ENCODE measurements at regions not wholly inside any gene's neighbourhood (a gene's known extent, or its start where the extent isn't known, plus 50 kb on each side); places are given as distances from the start of the nearest gene placed in this dataset.

DNA sequence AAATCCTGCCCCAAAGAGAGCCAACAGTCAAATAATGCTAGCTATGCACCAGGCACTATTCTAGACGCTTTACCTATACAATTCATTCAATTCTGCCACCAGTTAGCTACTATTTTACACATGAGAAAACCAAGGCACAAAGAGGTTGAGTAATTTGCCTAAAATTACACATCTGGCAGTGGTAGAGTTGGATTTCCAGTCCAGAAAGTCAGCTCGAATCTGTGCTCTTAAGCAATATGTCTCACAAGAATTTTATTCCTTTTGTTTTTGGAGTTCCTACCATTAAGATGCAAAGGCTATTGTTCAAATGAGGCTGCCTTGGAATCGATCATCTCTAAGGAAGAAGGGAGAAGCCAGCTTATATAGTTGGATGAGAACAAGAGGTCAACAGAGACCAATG, 256.9 kb upstream of the RASA1 start:
- no peaks in the 10 kb centered on the region for H3K36me3 ChIP-seq (ENCODE audit: insufficient read depth, insufficient read length, low read length)
- TF ChIP-seq SUZ12 (IDR thresholded peaks at IDR 0.05; ENCODE audit: extremely low read depth, insufficient read depth, insufficient read length) (no peak), ZNF274 (IDR thresholded peaks at IDR 0.05; ENCODE audit: low read depth, low read length) (no peak), YY1 (IDR thresholded peaks at IDR 0.05; ENCODE audit: insufficient read depth, insufficient read length) (no peak)
- H3K9ac ChIP-seq (ENCODE audit: insufficient read length, low read depth): no peak overlapping the region
- no peaks in the 10 kb centered on the region for H3K27me3 ChIP-seq (ENCODE audit: insufficient read depth, insufficient read length)
- no peak for DNase-seq (ENCODE audit: low read depth, low spot score)
- H3K9me3 ChIP-seq (ENCODE audit: insufficient read depth, low read length): no peaks in the 10 kb centered on the region
- no peaks in the 10 kb centered on the region for H3K4me1 ChIP-seq (ENCODE audit: insufficient read depth, insufficient read length)
- H3K4me3 ChIP-seq (ENCODE audit: insufficient read length, low read depth): no peak overlapping the region

DNA sequence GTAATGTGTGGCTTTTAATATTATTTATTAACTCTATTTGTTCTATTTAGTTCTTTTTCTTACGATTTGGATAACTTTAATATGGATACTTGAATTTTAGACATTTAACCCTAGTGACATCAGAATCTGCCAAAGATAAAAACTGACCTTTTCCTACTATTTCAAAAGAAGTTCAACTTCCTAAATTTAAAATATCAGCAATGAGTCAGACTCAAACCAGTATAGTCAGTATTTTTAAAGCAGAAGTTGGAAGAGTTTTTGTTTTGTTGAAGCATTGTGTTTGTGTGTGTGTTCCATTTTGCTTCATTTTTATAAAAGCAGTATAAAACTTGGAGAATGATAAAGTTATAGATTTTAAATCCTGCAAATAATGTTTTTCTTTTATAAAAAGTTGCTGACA, 251.8 kb upstream of the RASA1 start:
- no peaks in the 10 kb centered on the region for H3K4me1 ChIP-seq (ENCODE audit: insufficient read depth, insufficient read length)
- DNase-seq (ENCODE audit: low read depth, low spot score): no peak
- H3K36me3 ChIP-seq (ENCODE audit: insufficient read depth, insufficient read length, low read length): no peaks in the 10 kb centered on the region
- H3K9ac ChIP-seq (ENCODE audit: insufficient read length, low read depth): no peak overlapping the region
- H3K4me3 ChIP-seq (ENCODE audit: insufficient read length, low read depth): no peak overlapping the region
- no peaks in the 10 kb centered on the region for H3K27me3 ChIP-seq (ENCODE audit: insufficient read depth, insufficient read length)
- H3K9me3 ChIP-seq (ENCODE audit: insufficient read depth, low read length): no peaks in the 10 kb centered on the region
- TF ChIP-seq SUZ12 (IDR thresholded peaks at IDR 0.05; ENCODE audit: extremely low read depth, insufficient read depth, insufficient read length) (no peak), YY1 (IDR thresholded peaks at IDR 0.05; ENCODE audit: insufficient read depth, insufficient read length) (no peak), ZNF274 (IDR thresholded peaks at IDR 0.05; ENCODE audit: low read depth, low read length) (no peak)

DNA sequence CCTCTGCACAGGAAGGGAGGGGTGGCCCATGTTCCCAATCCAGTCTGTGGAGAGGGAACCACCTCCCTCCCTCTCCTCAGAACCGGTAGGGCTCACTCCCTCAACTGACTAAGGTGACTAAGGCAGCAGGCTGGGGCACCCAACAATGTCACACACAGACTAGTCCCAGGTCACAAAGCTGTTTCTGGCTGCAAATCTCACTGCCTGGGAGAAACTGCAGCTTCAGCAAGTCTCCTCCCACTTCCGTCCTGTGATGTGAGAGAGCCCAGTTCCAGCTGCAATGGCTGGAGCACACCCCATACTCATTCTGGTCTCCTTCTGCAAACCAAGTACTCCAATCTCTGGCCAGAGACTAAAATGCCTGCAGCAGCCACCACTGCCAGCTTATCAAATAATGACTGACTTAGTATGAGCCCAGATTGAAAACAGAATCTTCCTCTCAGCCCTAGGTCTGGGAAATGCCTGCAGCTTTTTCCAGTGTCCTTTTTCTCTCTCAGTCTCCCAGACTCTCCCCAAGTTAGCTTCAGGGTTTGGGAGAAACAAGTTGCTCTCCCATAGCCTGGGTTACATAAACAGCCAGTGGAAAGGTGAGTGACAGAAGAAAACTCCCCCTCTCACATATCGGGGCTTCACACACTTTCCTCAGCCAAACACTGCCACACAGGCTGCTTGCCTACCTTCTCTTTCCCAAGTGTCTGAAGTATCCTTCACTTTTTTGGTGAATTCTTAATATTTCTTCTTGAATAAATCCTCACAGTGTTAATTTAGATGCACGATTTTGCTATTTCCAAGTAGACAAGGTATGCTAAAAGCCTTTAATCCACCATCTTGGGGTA, 247.4 kb upstream of the RASA1 start:
- Histone ChIP-seq H3K9ac (ENCODE audit: insufficient read length, low read depth) (no peak overlapping the region), H3K27me3 (ENCODE audit: insufficient read depth, insufficient read length) (no peaks in the 10 kb centered on the region), H3K36me3 (ENCODE audit: insufficient read depth, insufficient read length, low read length) (no peaks in the 10 kb centered on the region), H3K4me3 (ENCODE audit: insufficient read length, low read depth) (no peak overlapping the region), H3K9me3 (ENCODE audit: insufficient read depth, low read length) (no peaks in the 10 kb centered on the region), H3K4me1 (ENCODE audit: insufficient read depth, insufficient read length) (no peaks in the 10 kb centered on the region)
- TF ChIP-seq SUZ12 (IDR thresholded peaks at IDR 0.05; ENCODE audit: extremely low read depth, insufficient read depth, insufficient read length) (no peak), ZNF274 (IDR thresholded peaks at IDR 0.05; ENCODE audit: low read depth, low read length) (no peak), YY1 (IDR thresholded peaks at IDR 0.05; ENCODE audit: insufficient read depth, insufficient read length) (no peak)
- DNase-seq (ENCODE audit: low read depth, low spot score): no peak

DNA sequence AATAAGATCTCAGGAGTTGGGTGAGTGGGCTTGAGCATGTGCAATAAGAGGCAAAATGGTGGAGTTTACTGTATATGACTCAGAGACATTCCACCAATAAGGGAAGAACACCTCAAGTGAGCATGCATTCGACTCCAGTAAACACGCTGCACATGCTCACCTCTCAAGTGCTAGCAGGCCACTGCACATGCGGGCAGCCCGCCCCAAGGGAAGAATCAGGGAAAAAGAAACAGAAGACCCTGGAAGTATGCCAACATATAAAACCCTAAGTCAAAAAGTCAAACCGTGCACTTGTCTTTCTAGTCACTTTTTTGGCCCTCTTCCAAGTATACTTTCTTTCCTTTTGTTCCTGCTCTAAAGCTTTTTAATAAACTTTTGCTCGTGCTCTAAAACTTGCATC, 245.3 kb upstream of the RASA1 start:
- H3K27me3 ChIP-seq (ENCODE audit: insufficient read depth, insufficient read length): no peaks in the 10 kb centered on the region
- no peak overlapping the region for H3K9ac ChIP-seq (ENCODE audit: insufficient read length, low read depth)
- H3K36me3 ChIP-seq (ENCODE audit: insufficient read depth, insufficient read length, low read length): no peaks in the 10 kb centered on the region
- no peak overlapping the region for H3K4me3 ChIP-seq (ENCODE audit: insufficient read length, low read depth)
- no peak for DNase-seq (ENCODE audit: low read depth, low spot score)
- no peaks in the 10 kb centered on the region for H3K9me3 ChIP-seq (ENCODE audit: insufficient read depth, low read length)
- no peaks in the 10 kb centered on the region for H3K4me1 ChIP-seq (ENCODE audit: insufficient read depth, insufficient read length)
- TF ChIP-seq YY1 (IDR thresholded peaks at IDR 0.05; ENCODE audit: insufficient read depth, insufficient read length) (no peak), SUZ12 (IDR thresholded peaks at IDR 0.05; ENCODE audit: extremely low read depth, insufficient read depth, insufficient read length) (no peak), ZNF274 (IDR thresholded peaks at IDR 0.05; ENCODE audit: low read depth, low read length) (no peak)

DNA sequence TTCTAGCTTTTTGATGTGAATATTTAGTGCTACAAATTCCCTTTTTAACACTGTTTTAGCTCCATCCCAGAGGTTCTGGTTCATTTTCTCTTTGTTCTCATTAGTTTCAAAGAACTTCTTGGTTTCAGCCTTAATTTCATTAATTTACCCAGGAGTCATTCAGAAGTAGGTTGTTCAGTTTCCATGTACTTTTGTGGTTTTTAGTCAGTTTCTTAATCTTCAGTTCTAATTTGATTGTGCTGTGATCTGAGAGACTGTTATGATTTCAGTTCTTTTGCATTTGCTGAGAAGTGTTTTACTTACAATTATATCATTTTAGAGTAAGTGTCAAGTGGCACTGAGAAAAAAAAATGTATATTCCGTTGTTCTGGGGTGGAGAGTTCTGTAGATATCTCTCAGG, 240.1 kb upstream of the RASA1 start:
- no peaks in the 10 kb centered on the region for H3K9me3 ChIP-seq (ENCODE audit: insufficient read depth, low read length)
- H3K4me1 ChIP-seq (ENCODE audit: insufficient read depth, insufficient read length): no peaks in the 10 kb centered on the region
- H3K27me3 ChIP-seq (ENCODE audit: insufficient read depth, insufficient read length): no peaks in the 10 kb centered on the region
- TF ChIP-seq YY1 (IDR thresholded peaks at IDR 0.05; ENCODE audit: insufficient read depth, insufficient read length) (no peak), ZNF274 (IDR thresholded peaks at IDR 0.05; ENCODE audit: low read depth, low read length) (no peak), SUZ12 (IDR thresholded peaks at IDR 0.05; ENCODE audit: extremely low read depth, insufficient read depth, insufficient read length) (no peak)
- H3K36me3 ChIP-seq (ENCODE audit: insufficient read depth, insufficient read length, low read length): no peaks in the 10 kb centered on the region
- no peak overlapping the region for H3K9ac ChIP-seq (ENCODE audit: insufficient read length, low read depth)
- DNase-seq (ENCODE audit: low read depth, low spot score): no peak
- H3K4me3 ChIP-seq (ENCODE audit: insufficient read length, low read depth): no peak overlapping the region

DNA sequence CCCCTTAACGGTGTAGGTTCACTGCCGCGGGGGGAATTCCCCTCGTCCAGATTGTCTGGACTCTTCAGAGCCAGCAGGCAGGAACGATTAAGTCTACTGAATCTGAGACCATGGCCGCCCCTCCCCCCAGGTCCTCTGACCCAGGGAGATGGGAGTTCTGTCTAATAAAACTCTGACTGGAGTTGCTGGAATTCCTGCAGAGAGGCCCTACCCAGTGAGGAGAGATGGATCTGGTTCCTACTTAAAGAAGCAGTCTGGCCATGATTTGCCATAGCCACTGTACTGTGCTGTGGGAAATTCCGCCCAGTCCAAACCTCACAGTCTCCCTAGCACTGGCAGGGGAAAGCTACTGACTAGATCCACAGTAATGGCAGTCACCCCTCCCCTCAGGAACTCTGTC, 237.7 kb upstream of the RASA1 start:
- Histone ChIP-seq H3K36me3 (ENCODE audit: insufficient read depth, insufficient read length, low read length) (no peaks in the 10 kb centered on the region), H3K4me3 (ENCODE audit: insufficient read length, low read depth) (no peak overlapping the region), H3K9ac (ENCODE audit: insufficient read length, low read depth) (no peak overlapping the region), H3K27me3 (ENCODE audit: insufficient read depth, insufficient read length) (no peaks in the 10 kb centered on the region), H3K4me1 (ENCODE audit: insufficient read depth, insufficient read length) (no peaks in the 10 kb centered on the region), H3K9me3 (ENCODE audit: insufficient read depth, low read length) (no peaks in the 10 kb centered on the region)
- no peak for DNase-seq (ENCODE audit: low read depth, low spot score)
- TF ChIP-seq SUZ12 (IDR thresholded peaks at IDR 0.05; ENCODE audit: extremely low read depth, insufficient read depth, insufficient read length): no peak
- TF ChIP-seq YY1 (IDR thresholded peaks at IDR 0.05; ENCODE audit: insufficient read depth, insufficient read length): no peak
- no peak for TF ChIP-seq ZNF274 (IDR thresholded peaks at IDR 0.05; ENCODE audit: low read depth, low read length)

DNA sequence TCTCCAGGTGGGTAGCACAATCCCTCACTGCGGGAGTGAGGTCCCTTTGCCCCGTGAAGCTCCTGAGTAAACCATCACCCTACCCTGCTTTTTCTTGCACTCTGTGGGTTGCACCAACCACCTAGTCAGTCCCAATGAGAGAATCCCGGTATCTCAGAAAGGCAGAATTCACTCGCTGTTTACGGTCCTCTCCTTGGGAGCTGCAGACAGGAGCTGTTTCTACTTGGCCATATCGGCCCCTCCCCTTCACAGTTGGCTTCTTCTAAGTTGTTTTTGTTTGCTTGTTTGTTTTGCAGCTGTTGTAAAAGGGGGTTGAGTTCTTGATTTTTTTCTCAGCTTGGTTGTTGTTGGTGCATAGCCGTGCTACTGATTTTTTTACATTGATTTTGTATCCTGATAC, 237.0 kb upstream of the RASA1 start:
- no peaks in the 10 kb centered on the region for H3K36me3 ChIP-seq (ENCODE audit: insufficient read depth, insufficient read length, low read length)
- TF ChIP-seq SUZ12 (IDR thresholded peaks at IDR 0.05; ENCODE audit: extremely low read depth, insufficient read depth, insufficient read length) (no peak), YY1 (IDR thresholded peaks at IDR 0.05; ENCODE audit: insufficient read depth, insufficient read length) (no peak), ZNF274 (IDR thresholded peaks at IDR 0.05; ENCODE audit: low read depth, low read length) (no peak)

More for the DNA sequence above, 237.0 kb upstream of the RASA1 start:
- Histone ChIP-seq H3K4me1 (ENCODE audit: insufficient read depth, insufficient read length) (no peaks in the 10 kb centered on the region), H3K9me3 (ENCODE audit: insufficient read depth, low read length) (no peaks in the 10 kb centered on the region), H3K27me3 (ENCODE audit: insufficient read depth, insufficient read length) (no peaks in the 10 kb centered on the region), H3K4me3 (ENCODE audit: insufficient read length, low read depth) (no peak overlapping the region), H3K9ac (ENCODE audit: insufficient read length, low read depth) (no peak overlapping the region)
- DNase-seq (ENCODE audit: low read depth, low spot score): no peak

Measured in NT2/D1 (cell line).